SK-N-SH treated with all-trans-retinoic acid at 6 μM for 48 hours (cell line): ENCODE measurements at regions not wholly inside any gene's neighbourhood (a gene's known extent, or its start where the extent isn't known, plus 50 kb on each side); places are given as distances from the start of the nearest gene placed in this dataset.

Source experiments
- ESRRG ChIP-seq: fragments of 250-450 bp; sonication (Bioruptor Pico); IDR thresholded peaks from 2 replicates; pipeline ENCODE4 v1.6.1; 2021; ENCODE audit warnings: mild to moderate bottlenecking
- PPARA ChIP-seq: fragments of 250-450 bp; sonication (Bioruptor Pico); IDR thresholded peaks from 2 replicates; pipeline ENCODE4 v1.5.0; 2020; ENCODE audit warnings: mild to moderate bottlenecking, borderline replicate concordance
- RARB ChIP-seq: fragments of 250-450 bp; sonication (Bioruptor Pico); IDR thresholded peaks from 2 replicates; pipeline ENCODE4 v1.8.0; 2021; ENCODE audit warnings: mild to moderate bottlenecking, moderate library complexity
- TOX ChIP-seq: fragments of 250-450 bp; sonication (Bioruptor Pico); IDR thresholded peaks from 2 replicates; pipeline ENCODE4 v1.8.0; 2021; ENCODE audit warnings: mild to moderate bottlenecking, moderate library complexity, borderline replicate concordance
- ZC3H10 ChIP-seq: fragments of 250-450 bp; sonication (Bioruptor Pico); IDR thresholded peaks from 2 replicates; pipeline ENCODE4 v1.5.1; 2021; ENCODE audit warnings: mild to moderate bottlenecking, moderate library complexity
- ZNF565 ChIP-seq: fragments of 450-650 bp; formaldehyde crosslinking; conservative IDR thresholded peaks from 2 replicates; pipeline ENCODE4 v1.5.0; 2020; ENCODE audit warnings: low read depth, mild to moderate bottlenecking, moderate library complexity
- TF ChIP-seq, protein P1 (sequence below): fragments of 250-450 bp; sonication (Bioruptor Pico); IDR thresholded peaks from 2 replicates; pipeline ENCODE4 v1.8.0; 2020; ENCODE audit warnings: mild to moderate bottlenecking, moderate library complexity, borderline replicate concordance

DNA sequence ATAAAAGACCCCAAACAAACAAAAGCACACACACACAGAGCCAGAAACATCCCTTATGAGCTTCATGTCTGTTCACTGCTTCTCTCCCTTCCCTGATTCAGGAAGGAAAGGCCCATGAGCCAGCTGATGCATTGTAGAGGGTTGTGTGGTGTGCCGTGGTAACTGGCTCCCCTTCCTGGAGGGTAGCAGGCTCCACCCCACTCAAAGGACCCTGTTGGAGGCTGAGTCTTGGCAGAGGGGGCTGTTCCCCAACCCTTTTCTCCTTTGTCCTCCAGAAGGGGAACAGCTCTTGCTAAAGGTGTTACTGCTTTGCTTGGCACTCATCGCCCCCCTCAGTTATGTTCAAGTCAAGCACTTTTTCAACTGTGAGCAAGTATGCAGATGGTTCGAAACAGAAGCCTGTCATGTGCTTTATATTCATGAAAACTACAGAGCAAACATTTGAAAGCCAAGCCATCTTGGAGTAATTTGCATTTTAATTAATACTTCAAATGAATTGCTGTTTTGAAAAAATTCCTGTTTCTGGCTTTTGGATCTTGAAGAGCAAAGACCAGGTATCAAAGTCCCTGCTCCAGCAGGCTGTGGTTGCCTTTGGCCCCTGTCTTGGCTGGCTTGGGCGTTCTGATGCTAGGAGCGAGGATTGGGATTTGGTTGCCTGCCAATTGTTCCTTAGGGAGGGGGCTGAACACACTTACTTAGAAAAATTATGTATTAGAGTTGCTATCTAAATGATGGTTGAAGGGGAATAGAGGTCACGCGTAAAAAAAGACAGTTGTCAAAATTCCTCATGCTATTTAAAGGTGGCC lies 267.8 kb downstream of the TSN start:
- TF ChIP-seq ZNF565 (CRISPR knock-in tag) (no peak), TOX (CRISPR knock-in tag) (no peak), ZC3H10 (CRISPR knock-in tag) (no peak), PPARA (no peak), RARB (CRISPR knock-in tag) (no peak), ESRRG (CRISPR knock-in tag) (no peak)
- TF ChIP-seq, protein P1, sequence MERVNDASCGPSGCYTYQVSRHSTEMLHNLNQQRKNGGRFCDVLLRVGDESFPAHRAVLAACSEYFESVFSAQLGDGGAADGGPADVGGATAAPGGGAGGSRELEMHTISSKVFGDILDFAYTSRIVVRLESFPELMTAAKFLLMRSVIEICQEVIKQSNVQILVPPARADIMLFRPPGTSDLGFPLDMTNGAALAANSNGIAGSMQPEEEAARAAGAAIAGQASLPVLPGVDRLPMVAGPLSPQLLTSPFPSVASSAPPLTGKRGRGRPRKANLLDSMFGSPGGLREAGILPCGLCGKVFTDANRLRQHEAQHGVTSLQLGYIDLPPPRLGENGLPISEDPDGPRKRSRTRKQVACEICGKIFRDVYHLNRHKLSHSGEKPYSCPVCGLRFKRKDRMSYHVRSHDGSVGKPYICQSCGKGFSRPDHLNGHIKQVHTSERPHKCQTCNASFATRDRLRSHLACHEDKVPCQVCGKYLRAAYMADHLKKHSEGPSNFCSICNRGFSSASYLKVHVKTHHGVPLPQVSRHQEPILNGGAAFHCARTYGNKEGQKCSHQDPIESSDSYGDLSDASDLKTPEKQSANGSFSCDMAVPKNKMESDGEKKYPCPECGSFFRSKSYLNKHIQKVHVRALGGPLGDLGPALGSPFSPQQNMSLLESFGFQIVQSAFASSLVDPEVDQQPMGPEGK, result no peak
